GM13976 (cell line): ENCODE measurements at regions not wholly inside any gene's neighbourhood (a gene's known extent, or its start where the extent isn't known, plus 50 kb on each side); places are given as distances from the start of the nearest gene placed in this dataset.

Experiments used
- DNase-seq: peaks from one replicate; pipeline ENCODE4 v3.0.0; 2012; ENCODE audit warnings: low spot score
- in situ Hi-C: fragments of 300-500 bp; cut with MboI; formaldehyde crosslinking; loops from one replicate; pipeline ENCODE4 v1.12.0; 2022; ENCODE audit warnings: low sequenced_read_pairs, mixed read lengths, inconsistent platforms; ENCODE audit not compliant: unreplicated experiment
- TF ChIP-seq, protein P1 (sequence below): IDR thresholded peaks from 2 replicates; pipeline ENCODE4 v1.5.1; 2012; ENCODE audit warnings: borderline replicate concordance, mild to moderate bottlenecking; ENCODE audit not compliant: insufficient read depth; ENCODE audit errors: extremely low read depth, missing control alignments, control extremely low read depth

DNA sequence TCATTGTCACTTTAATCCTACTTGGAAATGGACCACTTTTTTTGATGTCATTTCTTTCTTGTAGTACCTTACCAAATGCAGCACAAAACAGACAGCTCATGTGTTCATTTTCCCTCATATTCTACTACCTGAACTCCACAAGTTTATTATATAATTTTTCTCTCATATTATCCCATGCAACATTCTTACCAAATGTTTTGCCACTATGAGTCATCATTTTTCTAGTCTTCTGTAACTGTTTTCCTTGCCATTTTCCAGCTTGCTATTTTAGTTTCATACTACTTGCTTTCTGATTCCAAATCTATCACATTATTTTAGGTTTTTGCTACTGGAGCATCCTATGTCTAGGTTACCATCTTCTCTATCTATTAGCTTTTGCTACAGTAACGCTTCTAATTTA is 332.7 kb downstream of the ZFHX3 start:
- TF ChIP-seq, protein P1, sequence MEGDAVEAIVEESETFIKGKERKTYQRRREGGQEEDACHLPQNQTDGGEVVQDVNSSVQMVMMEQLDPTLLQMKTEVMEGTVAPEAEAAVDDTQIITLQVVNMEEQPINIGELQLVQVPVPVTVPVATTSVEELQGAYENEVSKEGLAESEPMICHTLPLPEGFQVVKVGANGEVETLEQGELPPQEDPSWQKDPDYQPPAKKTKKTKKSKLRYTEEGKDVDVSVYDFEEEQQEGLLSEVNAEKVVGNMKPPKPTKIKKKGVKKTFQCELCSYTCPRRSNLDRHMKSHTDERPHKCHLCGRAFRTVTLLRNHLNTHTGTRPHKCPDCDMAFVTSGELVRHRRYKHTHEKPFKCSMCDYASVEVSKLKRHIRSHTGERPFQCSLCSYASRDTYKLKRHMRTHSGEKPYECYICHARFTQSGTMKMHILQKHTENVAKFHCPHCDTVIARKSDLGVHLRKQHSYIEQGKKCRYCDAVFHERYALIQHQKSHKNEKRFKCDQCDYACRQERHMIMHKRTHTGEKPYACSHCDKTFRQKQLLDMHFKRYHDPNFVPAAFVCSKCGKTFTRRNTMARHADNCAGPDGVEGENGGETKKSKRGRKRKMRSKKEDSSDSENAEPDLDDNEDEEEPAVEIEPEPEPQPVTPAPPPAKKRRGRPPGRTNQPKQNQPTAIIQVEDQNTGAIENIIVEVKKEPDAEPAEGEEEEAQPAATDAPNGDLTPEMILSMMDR = no peak
- in situ Hi-C loops = no loop called here
- DNase-seq = no peak

DNA sequence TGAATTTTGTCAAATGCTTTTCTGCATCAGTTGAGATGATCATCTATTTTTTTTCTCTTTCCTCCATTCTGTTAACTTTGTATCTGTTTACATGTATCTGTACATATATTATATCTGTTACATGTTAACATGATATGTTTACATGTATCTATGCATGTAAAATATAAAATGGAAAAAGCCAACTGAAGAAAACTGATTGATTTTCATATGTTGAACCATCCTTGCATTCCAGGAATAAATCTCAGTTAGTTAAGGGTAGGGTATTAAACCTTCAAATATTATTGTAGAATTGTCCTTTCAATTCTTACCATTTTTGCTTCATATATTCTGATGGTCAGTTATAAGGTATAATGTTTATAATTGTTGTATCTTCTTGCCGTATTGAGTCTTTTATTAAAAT is 336.1 kb downstream of the ZFHX3 start:
- TF ChIP-seq, protein P1 = no peak
- DNase-seq = no peak
- in situ Hi-C loops = no loop called here

DNA sequence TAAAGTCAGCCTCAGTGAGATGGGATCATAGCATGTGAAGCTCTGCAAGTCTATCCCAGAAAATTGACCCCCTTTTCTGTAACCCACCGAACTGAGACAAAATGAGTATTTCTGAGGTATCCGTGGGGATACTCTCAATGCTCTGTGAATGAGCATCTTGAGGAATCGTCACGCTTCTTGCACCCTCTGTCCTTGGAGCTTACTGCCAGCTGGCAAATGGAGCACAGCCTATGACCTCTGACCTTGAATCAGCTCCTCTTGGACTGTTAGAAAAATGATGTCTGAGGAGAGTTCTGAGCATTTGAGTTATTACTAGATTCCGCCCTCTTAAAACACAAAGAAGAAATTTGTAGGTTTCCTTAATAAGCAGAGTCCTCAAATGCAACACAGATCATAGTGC is 342.1 kb downstream of the ZFHX3 start:
- in situ Hi-C loops = no loop called here
- no peak for DNase-seq

DNA sequence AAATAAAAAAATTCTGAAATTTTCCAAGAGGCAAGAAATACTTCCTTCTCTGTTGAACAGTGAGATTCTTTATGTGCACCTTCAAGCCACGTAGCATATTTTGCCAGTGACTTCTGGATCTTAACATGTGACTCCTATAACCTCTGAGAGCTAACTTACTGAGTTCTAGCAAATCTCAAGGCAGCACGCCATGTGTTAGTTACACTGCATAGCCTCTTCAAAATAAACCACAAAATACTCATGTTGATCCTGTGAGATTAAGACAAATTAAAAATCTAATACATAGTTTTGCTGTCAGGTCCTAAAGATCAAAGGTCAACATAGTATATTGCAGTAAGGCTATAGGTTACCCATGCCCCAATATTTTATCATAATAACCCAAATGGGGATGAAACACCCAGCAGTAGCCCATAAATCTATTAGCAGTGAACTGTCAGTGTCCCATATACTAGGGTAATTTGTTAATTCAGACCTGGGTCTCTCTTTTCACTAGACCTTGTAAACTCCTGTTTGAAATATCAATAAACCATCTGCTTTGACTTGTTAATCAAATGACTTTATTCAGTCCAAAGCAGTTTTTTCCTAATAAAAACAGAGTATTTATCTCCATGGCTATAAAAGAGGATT is 343.1 kb downstream of the ZFHX3 start:
- TF ChIP-seq, protein P1 = no peak
- in situ Hi-C loops = no loop called here
- DNase-seq = no peak

More for the DNA sequence above, 342.1 kb downstream of the ZFHX3 start:
- TF ChIP-seq, protein P1 = no peak

DNA sequence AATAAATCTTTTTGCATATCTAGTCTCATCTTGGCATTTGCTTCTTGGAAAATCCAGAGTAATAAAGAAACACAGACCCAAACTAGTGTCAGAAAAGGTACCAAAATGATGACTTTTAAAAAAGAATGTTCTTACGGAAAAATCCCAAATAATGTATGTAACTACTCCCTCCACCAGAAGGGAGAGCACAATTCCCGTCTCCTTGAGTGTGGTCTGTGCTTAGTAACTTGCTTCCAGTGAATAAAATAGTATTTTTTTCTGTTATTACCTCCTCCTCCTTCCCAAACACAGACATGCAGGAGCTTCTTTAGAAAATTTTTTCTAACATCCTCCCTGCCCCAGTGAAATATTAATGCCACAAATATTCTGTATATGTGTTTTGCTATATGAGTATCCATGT is 358.1 kb downstream of the ZFHX3 start:
- TF ChIP-seq, protein P1 = no peak
- in situ Hi-C loops = no loop called here
- DNase-seq = no peak

DNA sequence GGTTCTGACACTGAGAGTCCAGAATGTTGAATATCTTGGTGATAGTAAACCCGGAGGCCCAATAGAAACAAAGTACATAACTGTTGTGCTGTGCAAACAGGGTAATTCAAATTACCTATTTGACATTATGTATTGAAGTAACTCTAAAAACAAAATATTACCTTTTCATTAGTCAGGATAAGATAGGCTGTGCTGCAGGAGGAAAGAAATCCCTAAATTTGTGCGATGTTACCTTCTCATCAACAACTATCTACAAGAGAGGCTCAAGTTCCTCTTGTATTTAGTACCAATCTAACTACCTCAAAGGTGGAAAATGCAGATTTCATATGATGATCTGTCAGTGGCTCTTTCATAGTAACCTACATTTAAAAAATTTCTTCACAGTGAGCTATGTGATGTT is 367.2 kb downstream of the ZFHX3 start:
- in situ Hi-C loops = no loop called here
- no peak for DNase-seq
- TF ChIP-seq, protein P1 = no peak
